HG02610 (cell line): ENCODE measurements at regions not wholly inside any gene's neighbourhood (a gene's known extent, or its start where the extent isn't known, plus 50 kb on each side); places are given as distances from the start of the nearest gene placed in this dataset.
A peak's percentile ranks its signal among the peaks of the same experiment; 100 is the strongest.
"Not testable (repeated sequence)": the region's sequence is repeated elsewhere in the genome, so short reads cannot be mapped to it uniquely, and the experiment has no call there.

Source experiments
- ATAC-seq: cut with Tn5 transposase; IDR thresholded peaks from one replicate; pipeline ENCODE4 v1.9.1; 2021; ENCODE audit warnings: mild to moderate bottlenecking, moderate library complexity; ENCODE audit not compliant: unreplicated experiment

- ATAC-seq: no peak
Observed at GRCh38 chr5:13350767-13351166, 593.7 kb downstream of the DNAH5 start.

- no peak for ATAC-seq
Observed at GRCh38 chr5:13348568-13348967, 595.9 kb downstream of the DNAH5 start.

GRCh38 chr5:13346401-13346800 lies 598.1 kb downstream of the DNAH5 start:
- no peak for ATAC-seq

- no peak for ATAC-seq
Observed at GRCh38 chr5:13339093-13339492, 605.4 kb downstream of the DNAH5 start.

- ATAC-seq: not testable (repeated sequence)
Observed at GRCh38 chr5:13335026-13335425, 609.5 kb downstream of the DNAH5 start.

- no peak for ATAC-seq
Observed at GRCh38 chr5:13331585-13331984, 612.9 kb downstream of the DNAH5 start.

- no peak for ATAC-seq
Observed at GRCh38 chr5:13328316-13328715, 616.2 kb downstream of the DNAH5 start.

GRCh38 chr5:13325765-13326164 lies 618.7 kb downstream of the DNAH5 start:
- ATAC-seq: no peak

GRCh38 chr5:13322769-13323168 lies 621.7 kb downstream of the DNAH5 start:
- no peak for ATAC-seq

GRCh38 chr5:13317654-13318053 lies 626.8 kb downstream of the DNAH5 start:
- ATAC-seq: no peak

GRCh38 chr5:13316176-13316575 lies 628.3 kb downstream of the DNAH5 start:
- ATAC-seq: no peak

GRCh38 chr5:13307480-13307879 lies 637.0 kb downstream of the DNAH5 start:
- ATAC-seq: no peak

GRCh38 chr5:13303445-13303844 lies 641.0 kb downstream of the DNAH5 start:
- no peak for ATAC-seq

- no peak for ATAC-seq
Observed at GRCh38 chr5:13278811-13279210, 665.7 kb downstream of the DNAH5 start.

GRCh38 chr5:13278148-13278547 lies 666.3 kb downstream of the DNAH5 start:
- no peak for ATAC-seq

GRCh38 chr5:13276156-13276555 lies 668.3 kb downstream of the DNAH5 start:
- ATAC-seq: no peak

- no peak for ATAC-seq
Observed at GRCh38 chr5:13263701-13264100, 680.8 kb downstream of the DNAH5 start.

GRCh38 chr5:13253111-13253510 lies 691.4 kb downstream of the DNAH5 start:
- no peak for ATAC-seq

GRCh38 chr5:13252699-13253098 lies 691.8 kb downstream of the DNAH5 start:
- ATAC-seq: no peak

GRCh38 chr5:13251623-13252376 lies 692.7 kb downstream of the DNAH5 start:
- no peak for ATAC-seq

GRCh38 chr5:13250464-13251291 lies 693.8 kb downstream of the DNAH5 start:
- peak; percentile 75 for ATAC-seq

GRCh38 chr5:13249854-13250253 lies 694.6 kb downstream of the DNAH5 start:
- no peak for ATAC-seq
